ENCODE measurements at regions not wholly inside any gene's neighbourhood (a gene's known extent, or its start where the extent isn't known, plus 50 kb on each side); places are given as distances from the start of the nearest gene placed in this dataset.

DNA sequence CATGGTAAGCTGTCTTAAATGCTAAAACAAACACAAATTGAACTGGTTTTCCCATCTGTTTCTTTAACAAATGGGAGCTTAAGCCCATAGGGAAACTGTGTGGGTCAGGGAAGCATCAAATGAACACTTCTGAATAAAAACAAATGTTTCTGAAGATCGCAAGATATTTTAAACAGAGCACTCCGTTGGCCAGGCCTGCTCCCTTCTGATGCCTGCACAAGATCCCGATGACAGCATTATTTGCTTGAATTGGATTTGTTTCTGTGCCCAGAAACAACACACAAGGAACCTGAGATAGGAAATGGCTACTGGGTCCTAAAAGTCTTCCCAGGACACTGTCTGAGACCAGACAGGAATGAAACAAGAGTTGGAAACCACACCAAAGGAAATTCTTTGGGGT lies 425.8 kb upstream of the ZFHX3 start:
- TF ChIP-seq, protein P1, sequence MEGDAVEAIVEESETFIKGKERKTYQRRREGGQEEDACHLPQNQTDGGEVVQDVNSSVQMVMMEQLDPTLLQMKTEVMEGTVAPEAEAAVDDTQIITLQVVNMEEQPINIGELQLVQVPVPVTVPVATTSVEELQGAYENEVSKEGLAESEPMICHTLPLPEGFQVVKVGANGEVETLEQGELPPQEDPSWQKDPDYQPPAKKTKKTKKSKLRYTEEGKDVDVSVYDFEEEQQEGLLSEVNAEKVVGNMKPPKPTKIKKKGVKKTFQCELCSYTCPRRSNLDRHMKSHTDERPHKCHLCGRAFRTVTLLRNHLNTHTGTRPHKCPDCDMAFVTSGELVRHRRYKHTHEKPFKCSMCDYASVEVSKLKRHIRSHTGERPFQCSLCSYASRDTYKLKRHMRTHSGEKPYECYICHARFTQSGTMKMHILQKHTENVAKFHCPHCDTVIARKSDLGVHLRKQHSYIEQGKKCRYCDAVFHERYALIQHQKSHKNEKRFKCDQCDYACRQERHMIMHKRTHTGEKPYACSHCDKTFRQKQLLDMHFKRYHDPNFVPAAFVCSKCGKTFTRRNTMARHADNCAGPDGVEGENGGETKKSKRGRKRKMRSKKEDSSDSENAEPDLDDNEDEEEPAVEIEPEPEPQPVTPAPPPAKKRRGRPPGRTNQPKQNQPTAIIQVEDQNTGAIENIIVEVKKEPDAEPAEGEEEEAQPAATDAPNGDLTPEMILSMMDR (IDR thresholded peaks at IDR 0.05) = no peak
- TF ChIP-seq POLR2AphosphoS5 (IDR thresholded peaks at IDR 0.05) (no peak), EP300 (IDR thresholded peaks at IDR 0.05) (no peak)

Data from suprapubic skin (tissue), 4 donors.